Aorta (tissue), 5 donors: ENCODE measurements at regions not wholly inside any gene's neighbourhood (a gene's known extent, or its start where the extent isn't known, plus 50 kb on each side); places are given as distances from the start of the nearest gene placed in this dataset.

Experiments
- ATAC-seq: fragments of 200-7000 bp; cut with Tn5 transposase; one replicate; pipeline ENCODE4 v1.9.1; 2022; ENCODE audit warnings: moderate library complexity; ENCODE audit not compliant: low FRiP score
- DNase-seq, 2 donors: peaks; one replicate each; pipeline ENCODE4 v3.0.0-alpha.2; 2020
- H3K27ac ChIP-seq, 2 donors: one replicate each; pipeline ENCODE4 v1.5.1; 2013; ENCODE audit warnings: low read length in 2 of 2, mild to moderate bottlenecking in 2 of 2, moderate library complexity in 2 of 2, control low read depth in 1 of 2, inconsistent platforms in 1 of 2, low read depth in 1 of 2
- H3K27me3 ChIP-seq, 2 donors: one replicate each; pipeline ENCODE4 v1.6.1; 2013; ENCODE audit warnings: control low read depth in 1 of 2, low read length in 1 of 2, mild to moderate bottlenecking in 1 of 2, moderate library complexity in 1 of 2; ENCODE audit not compliant: insufficient read depth in 2 of 2, control insufficient read depth in 1 of 2
- H3K36me3 ChIP-seq, 2 donors: one replicate each; pipeline ENCODE4 v1.6.1; 2013; ENCODE audit warnings: control low read depth in 1 of 2, low read length in 1 of 2, mild to moderate bottlenecking in 1 of 2; ENCODE audit not compliant: insufficient read depth in 2 of 2, control insufficient read depth in 1 of 2
- H3K4me1 ChIP-seq, 2 donors: one replicate each; pipeline ENCODE4 v1.6.1; 2013; ENCODE audit warnings: low read length in 2 of 2, control low read depth in 1 of 2, mild to moderate bottlenecking in 1 of 2, moderate library complexity in 1 of 2; ENCODE audit not compliant: insufficient read depth in 2 of 2, control insufficient read depth in 1 of 2
- H3K4me3 ChIP-seq, 2 donors: one replicate each; pipeline ENCODE4 v1.5.1; 2013; ENCODE audit warnings: low read length in 2 of 2, control low read depth in 1 of 2, mild to moderate bottlenecking in 1 of 2
- H3K9me3 ChIP-seq: one replicate; pipeline ENCODE4 v1.6.1; 2013; ENCODE audit warnings: mild to moderate bottlenecking, low read length; ENCODE audit not compliant: control insufficient read depth
- WGBS, 2 donors: extraction: QIAGEN DNeasy Blood & Tissue Kit; methylation state at CpG; one replicate each; pipeline ENCODE4 v1.1.7; 2013; 5-methylcytosine and 5-hydroxymethylcytosine counted together
- intact Hi-C, 2 donors: fragments of 100-400 bp; cut with DNase I; formaldehyde crosslinking; loops; one replicate each; pipeline versions ENCODE4 v1.14.2 to v1.15.0; 2022
- donor health status: healthy with polysubstance abuse.
- donor health status: Bipolar disorder and iron deficiency.
- donor health status: DM: no; HTN: no; CAD: no.
- donor health status: DM: no; HTN: no; CAD: no.
- donor health status: DM: yes; HTN: yes; CAD: no.

DNA sequence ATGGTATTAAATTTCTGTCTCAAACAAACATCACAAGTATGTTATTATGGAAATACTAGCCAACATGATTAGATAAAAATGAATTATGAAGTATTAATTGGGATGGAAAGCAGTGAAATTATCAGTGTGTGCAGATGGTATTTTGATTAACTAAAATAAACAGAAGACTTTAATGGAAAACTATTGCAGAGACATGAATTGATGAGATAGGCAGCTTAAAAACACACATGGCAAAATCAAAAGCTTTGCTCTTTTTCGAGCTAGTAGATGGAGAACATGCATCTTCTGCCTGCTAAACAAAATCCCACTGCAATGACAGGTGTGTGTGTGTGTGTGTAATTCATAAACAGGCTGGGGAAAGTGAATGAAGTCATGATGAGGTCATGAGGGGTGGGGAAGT, 426.2 kb downstream of the MTRR start:
- no peak overlapping the region for H3K27ac ChIP-seq
- WGBS, 2 donors: 53 to 59% methylated on average over 1 of the region's 1 CpG
- no peaks in the 10 kb centered on the region for H3K36me3 ChIP-seq
- no peak for ATAC-seq
- no peak overlapping the region for H3K4me3 ChIP-seq
- no peaks in the 10 kb centered on the region for H3K4me1 ChIP-seq
- intact Hi-C loops: no loop called here
- H3K27me3 ChIP-seq: no peaks in the 10 kb centered on the region
- H3K9me3 ChIP-seq: no peaks in the 10 kb centered on the region
- no peak for DNase-seq

DNA sequence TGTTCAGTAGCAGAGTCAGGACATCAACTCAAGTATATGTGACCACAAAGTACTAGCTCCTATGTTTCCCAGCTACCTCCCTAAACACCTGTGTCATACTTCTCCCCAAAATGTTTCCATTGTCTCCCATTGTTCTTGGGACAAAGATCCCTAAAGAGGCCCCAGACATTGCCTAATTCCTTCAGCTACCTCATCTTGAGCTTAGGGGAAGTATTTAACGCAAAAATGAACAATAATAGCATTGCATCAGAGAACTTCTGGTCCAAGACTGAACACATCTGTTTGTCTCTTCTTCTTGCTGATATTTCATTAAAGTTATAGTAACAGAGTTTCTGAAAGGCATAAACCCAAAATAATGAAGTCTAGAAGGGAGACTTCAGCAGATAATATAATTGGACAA, 430.8 kb downstream of the MTRR start:
- DNase-seq (no peak), ATAC-seq (no peak)
- Histone ChIP-seq H3K9me3 (no peaks in the 10 kb centered on the region), H3K27ac (no peak overlapping the region), H3K27me3 (no peaks in the 10 kb centered on the region), H3K4me1 (no peaks in the 10 kb centered on the region), H3K4me3 (no peak overlapping the region), H3K36me3 (no peaks in the 10 kb centered on the region)
- 91 to 94% methylated on average over 1 of the region's 1 CpG for whole genome bisulfite sequencing, 2 donors
- intact Hi-C loops: no loop called here

- intact Hi-C loops: no loop called here
- no peak for DNase-seq
Measured at GRCh38 chr5:8304341-8304740, 435.4 kb downstream of the MTRR start.

GRCh38 chr5:8306288-8306896, 437.4 kb downstream of the MTRR start:
- ATAC-seq (no peak), DNase-seq (no peak)
- no peaks in the 10 kb centered on the region for H3K36me3 ChIP-seq
- H3K4me3 ChIP-seq: no peak overlapping the region
- WGBS, 2 donors: 74 to 86% methylated on average over 5 of the region's 5 CpGs
- intact Hi-C loops: no loop called here
- no peaks in the 10 kb centered on the region for H3K27me3 ChIP-seq
- no peak overlapping the region for H3K27ac ChIP-seq
- H3K4me1 ChIP-seq: no peaks in the 10 kb centered on the region
- H3K9me3 ChIP-seq: peaks cover 5% of the 10 kb centered on the region

More at GRCh38 chr5:8304341-8304740, 435.4 kb downstream of the MTRR start:
- 16 to 28% methylated on average over 2 of the region's 2 CpGs for WGBS, 2 donors
- H3K27ac ChIP-seq: no peak overlapping the region
- peaks cover 5% of the 10 kb centered on the region for H3K9me3 ChIP-seq
- H3K27me3 ChIP-seq: no peaks in the 10 kb centered on the region
- no peaks in the 10 kb centered on the region for H3K4me1 ChIP-seq
- no peak for ATAC-seq
- no peak overlapping the region for H3K4me3 ChIP-seq
- no peaks in the 10 kb centered on the region for H3K36me3 ChIP-seq

GRCh38 chr5:8314965-8315364, 446.0 kb downstream of the MTRR start:
- Histone ChIP-seq H3K27me3 (no peaks in the 10 kb centered on the region), H3K36me3 (no peaks in the 10 kb centered on the region), H3K4me1 (no peaks in the 10 kb centered on the region), H3K9me3 (no peaks in the 10 kb centered on the region), H3K27ac (no peak overlapping the region), H3K4me3 (no peak overlapping the region)
- ATAC-seq: no peak
- no peak for DNase-seq
- intact Hi-C loops: no loop called here
- WGBS, 2 donors: 58 to 59% methylated on average over 3 of the region's 3 CpGs

- H3K27ac ChIP-seq: no peak overlapping the region
- H3K4me1 ChIP-seq: no peaks in the 10 kb centered on the region
- 27 to 29% methylated on average over 6 of the region's 6 CpGs for WGBS, 2 donors
- no peaks in the 10 kb centered on the region for H3K27me3 ChIP-seq
- H3K9me3 ChIP-seq: no peaks in the 10 kb centered on the region
- intact Hi-C loops: no loop called here
- DNase-seq (no peak), ATAC-seq (no peak)
- H3K4me3 ChIP-seq: no peak overlapping the region
- no peaks in the 10 kb centered on the region for H3K36me3 ChIP-seq
Measured at GRCh38 chr5:8316608-8317280, 447.8 kb downstream of the MTRR start.

GRCh38 chr5:8317335-8317734, 448.4 kb downstream of the MTRR start:
- H3K4me3 ChIP-seq: no peak overlapping the region
- 86 to 87% methylated on average over 6 of the region's 6 CpGs for WGBS, 2 donors
- H3K4me1 ChIP-seq: no peaks in the 10 kb centered on the region
- H3K27ac ChIP-seq: no peak overlapping the region
- H3K27me3 ChIP-seq: no peaks in the 10 kb centered on the region
- DNase-seq: no peak
- H3K9me3 ChIP-seq: no peaks in the 10 kb centered on the region
- intact Hi-C loops: no loop called here
- no peak for ATAC-seq
- H3K36me3 ChIP-seq: no peaks in the 10 kb centered on the region

GRCh38 chr5:8320244-8320643, 451.3 kb downstream of the MTRR start:
- H3K4me1 ChIP-seq: no peaks in the 10 kb centered on the region
- ATAC-seq: no peak
- DNase-seq: no peak
- no peak overlapping the region for H3K27ac ChIP-seq
- no peaks in the 10 kb centered on the region for H3K36me3 ChIP-seq
- intact Hi-C loops: no loop called here
- H3K9me3 ChIP-seq: no peaks in the 10 kb centered on the region
- H3K27me3 ChIP-seq: no peaks in the 10 kb centered on the region
- H3K4me3 ChIP-seq: no peak overlapping the region

DNA sequence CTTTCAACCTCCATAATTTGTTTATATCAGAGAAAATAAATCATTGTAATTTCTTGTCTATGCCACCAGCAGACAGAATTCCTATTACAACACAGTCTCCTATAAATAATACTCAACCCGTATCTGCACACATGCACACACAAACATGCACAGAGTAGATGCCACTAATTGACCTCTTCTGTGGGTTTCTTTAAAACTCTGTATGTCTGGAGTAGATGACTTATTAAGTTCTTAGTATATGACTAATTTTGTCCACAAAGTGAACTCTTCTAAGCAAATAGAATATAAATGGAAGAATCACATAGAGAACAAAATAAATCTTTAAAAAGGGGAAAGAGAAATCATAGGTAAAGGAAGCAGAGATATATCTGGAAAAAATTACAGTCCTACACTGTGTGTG, 452.3 kb downstream of the MTRR start:
- Histone ChIP-seq H3K27ac (no peak overlapping the region), H3K27me3 (no peaks in the 10 kb centered on the region), H3K9me3 (no peaks in the 10 kb centered on the region), H3K36me3 (no peaks in the 10 kb centered on the region), H3K4me1 (no peaks in the 10 kb centered on the region), H3K4me3 (no peak overlapping the region)
- intact Hi-C loops: no loop called here
- ATAC-seq: no peak
- WGBS, 2 donors: 83 to 93% methylated on average over 1 of the region's 1 CpG
- DNase-seq: no peak
